ENCODE measurements at regions not wholly inside any gene's neighbourhood (a gene's known extent, or its start where the extent isn't known, plus 50 kb on each side); places are given as distances from the start of the nearest gene placed in this dataset.

- TF ChIP-seq CTCF (conservative IDR thresholded peaks at IDR 0.05; ENCODE audit: low read depth, low read length): no peak
- TF ChIP-seq EZH2 (IDR thresholded peaks at IDR 0.05; ENCODE audit: low read length, unreplicated experiment): no peak
- no peak for TF ChIP-seq EZH2phosphoT487 (IDR thresholded peaks at IDR 0.05; ENCODE audit: borderline replicate concordance, low read length)
- H3K36me3 ChIP-seq (ENCODE audit: low read depth, low read length): no peaks in the 10 kb centered on the region
- intact Hi-C loops (cut with micrococcal nuclease): no loop called here
- H3K4me1 ChIP-seq (ENCODE audit: insufficient read depth, low read length): no peaks in the 10 kb centered on the region
- H3K27ac ChIP-seq (ENCODE audit: low read length): no peak overlapping the region
- no peaks in the 10 kb centered on the region for H3K27me3 ChIP-seq (ENCODE audit: low read length)
- POLR2A ChIA-PET (ENCODE audit: unreplicated experiment): no interaction called here
- no peak overlapping the region for H3K4me3 ChIP-seq (ENCODE audit: low read length)
- ATAC-seq: no peak
- CTCF ChIA-PET: no interaction called here
- H3K9ac ChIP-seq (ENCODE audit: low read length): no peak overlapping the region
- no peaks in the 10 kb centered on the region for H3K9me3 ChIP-seq (ENCODE audit: low read length)
- DNase-seq: no peak
- no peaks in the 10 kb centered on the region for H4K20me1 ChIP-seq (ENCODE audit: low read length)
- no peaks in the 10 kb centered on the region for H3K79me2 ChIP-seq (ENCODE audit: low read length)
- no peak overlapping the region for H3K4me2 ChIP-seq (ENCODE audit: low read length)
- H3F3A ChIP-seq (ENCODE audit: low read length, unreplicated experiment): no peaks in the 10 kb centered on the region
- H3K9me2 ChIP-seq (replicated peaks; ENCODE audit: low read length): no peaks in the 10 kb centered on the region
- no TSS peak for BruUV-seq (replicated peaks)
- no peak overlapping the region for H2AFZ ChIP-seq (ENCODE audit: low read length)
These were observed 985.8 kb downstream of the TBC1D22A start for GRCh38 chr22:47748271-47748670.

- Histone ChIP-seq H3K9me2 (replicated peaks; ENCODE audit: low read length) (no peaks in the 10 kb centered on the region), H3K4me1 (ENCODE audit: insufficient read depth, low read length) (peaks cover 17% of the 10 kb centered on the region), H3K4me2 (ENCODE audit: low read length) (no peak overlapping the region), H2AFZ (ENCODE audit: low read length) (no peak overlapping the region), H3K4me3 (ENCODE audit: low read length) (no peak overlapping the region), H3K9me3 (ENCODE audit: low read length) (no peaks in the 10 kb centered on the region), H3K36me3 (ENCODE audit: low read depth, low read length) (no peaks in the 10 kb centered on the region), H3F3A (ENCODE audit: low read length, unreplicated experiment) (no peaks in the 10 kb centered on the region), H3K27ac (ENCODE audit: low read length) (no peak overlapping the region), H3K9ac (ENCODE audit: low read length) (no peak overlapping the region), H4K20me1 (ENCODE audit: low read length) (no peaks in the 10 kb centered on the region), H3K27me3 (ENCODE audit: low read length) (no peaks in the 10 kb centered on the region), H3K79me2 (ENCODE audit: low read length) (no peaks in the 10 kb centered on the region)
- ChIA-PET CTCF (no interaction called here), POLR2A (ENCODE audit: unreplicated experiment) (no interaction called here)
- no TSS peak for BruUV-seq (replicated peaks)
- no peak for DNase-seq
- ATAC-seq: no peak
- intact Hi-C loops (cut with micrococcal nuclease): no loop called here
- TF ChIP-seq EZH2 (IDR thresholded peaks at IDR 0.05; ENCODE audit: low read length, unreplicated experiment): no peak
These were observed 977.8 kb downstream of the TBC1D22A start for GRCh38 chr22:47740109-47740805.

GRCh38 chr22:47739291-47740015 lies 977.0 kb downstream of the TBC1D22A start:
- H3F3A ChIP-seq (ENCODE audit: low read length, unreplicated experiment): no peaks in the 10 kb centered on the region
- POLR2A ChIA-PET (ENCODE audit: unreplicated experiment): no interaction called here
- CTCF ChIA-PET: no interaction called here
- H3K27ac ChIP-seq (ENCODE audit: low read length): no peak overlapping the region
- H3K79me2 ChIP-seq (ENCODE audit: low read length): no peaks in the 10 kb centered on the region
- H3K9ac ChIP-seq (ENCODE audit: low read length): no peak overlapping the region
- no peaks in the 10 kb centered on the region for H3K36me3 ChIP-seq (ENCODE audit: low read depth, low read length)
- intact Hi-C loops (cut with micrococcal nuclease): no loop called here
- no peaks in the 10 kb centered on the region for H3K9me3 ChIP-seq (ENCODE audit: low read length)
- H3K4me3 ChIP-seq (ENCODE audit: low read length): no peak overlapping the region
- H3K27me3 ChIP-seq (ENCODE audit: low read length): no peaks in the 10 kb centered on the region
- ATAC-seq (no peak), DNase-seq (no peak)
- no peak overlapping the region for H3K4me2 ChIP-seq (ENCODE audit: low read length)
- no peak overlapping the region for H2AFZ ChIP-seq (ENCODE audit: low read length)
- no TSS peak for BruUV-seq (replicated peaks)
- no peaks in the 10 kb centered on the region for H3K9me2 ChIP-seq (replicated peaks; ENCODE audit: low read length)
- no peaks in the 10 kb centered on the region for H4K20me1 ChIP-seq (ENCODE audit: low read length)
- H3K4me1 ChIP-seq (ENCODE audit: insufficient read depth, low read length): peaks cover 21% of the 10 kb centered on the region
- TF ChIP-seq EZH2phosphoT487 (IDR thresholded peaks at IDR 0.05; ENCODE audit: borderline replicate concordance, low read length): no peak

Data from PC-3 (cell line).